BLaER1 (cell line): ENCODE measurements at regions not wholly inside any gene's neighbourhood (a gene's known extent, or its start where the extent isn't known, plus 50 kb on each side); places are given as distances from the start of the nearest gene placed in this dataset.

ENCODE experiments used
- H3K27ac ChIP-seq: shearing (Covaris generic); formaldehyde crosslinking; 2 replicates; pipeline ENCODE4 v1.8.1; 2022
- H3K27me3 ChIP-seq: shearing (Covaris generic); formaldehyde crosslinking; 2 replicates; pipeline ENCODE4 v1.8.1; 2022
- H3K36me3 ChIP-seq: shearing (Covaris generic); formaldehyde crosslinking; 2 replicates; pipeline ENCODE4 v1.8.1; 2022
- H3K4me1 ChIP-seq: shearing (Covaris generic); formaldehyde crosslinking; 2 replicates; pipeline ENCODE4 v1.8.1; 2022
- H3K4me2 ChIP-seq: shearing (Covaris generic); formaldehyde crosslinking; 2 replicates; pipeline ENCODE4 v1.8.1; 2022
- H3K4me3 ChIP-seq: shearing (Covaris generic); formaldehyde crosslinking; 2 replicates; pipeline ENCODE4 v1.8.1; 2022
- H3K9ac ChIP-seq: shearing (Covaris generic); formaldehyde crosslinking; 2 replicates; pipeline ENCODE4 v1.8.1; 2022
- H3K9me3 ChIP-seq: shearing (Covaris generic); formaldehyde crosslinking; 2 replicates; pipeline ENCODE4 v1.8.1; 2022
- H4K20me1 ChIP-seq: shearing (Covaris generic); formaldehyde crosslinking; 2 replicates; pipeline ENCODE4 v1.8.1; 2022
- Cebpa-rat ChIP-seq: shearing (Covaris generic); IDR thresholded peaks from 2 replicates; pipeline ENCODE4 v1.8.1; 2022

- Histone ChIP-seq H3K27ac (no peak overlapping the region), H3K27me3 (no peaks in the 10 kb centered on the region), H3K4me3 (no peak overlapping the region), H3K9me3 (no peaks in the 10 kb centered on the region), H3K9ac (no peak overlapping the region), H3K4me2 (no peak overlapping the region), H4K20me1 (no peaks in the 10 kb centered on the region), H3K4me1 (no peaks in the 10 kb centered on the region), H3K36me3 (no peaks in the 10 kb centered on the region)
- no peak for TF ChIP-seq Cebpa-rat
Observed at GRCh38 chr12:40634517-40635131, 57.6 kb upstream of the CNTN1 start.

GRCh38 chr12:40635141-40635731, 57.0 kb upstream of the CNTN1 start:
- Histone ChIP-seq H3K4me1 (no peaks in the 10 kb centered on the region), H3K27ac (no peak overlapping the region), H3K4me2 (no peak overlapping the region), H3K9ac (no peak overlapping the region), H4K20me1 (no peaks in the 10 kb centered on the region), H3K4me3 (no peak overlapping the region), H3K9me3 (no peaks in the 10 kb centered on the region), H3K36me3 (no peaks in the 10 kb centered on the region), H3K27me3 (no peaks in the 10 kb centered on the region)
- no peak for TF ChIP-seq Cebpa-rat
